Esophagus muscularis mucosa (tissue), 4 donors: ENCODE measurements at regions not wholly inside any gene's neighbourhood (a gene's known extent, or its start where the extent isn't known, plus 50 kb on each side); places are given as distances from the start of the nearest gene placed in this dataset.

Source experiments
- CTCF ChIP-seq, 3 experiments: fragments of 200-600 bp in 2 of 3; fragments of 450-650 bp in 1 of 3; sonication (generic) in 2 of 3; IDR thresholded peaks; one replicate each; pipeline ENCODE4 v1.5.1; 2017 to 2019; ENCODE audit warnings: antibody characterized with exemption in 3 of 3, mild to moderate bottlenecking in 2 of 3, moderate library complexity in 1 of 3
- EP300 ChIP-seq: sonication (generic); formaldehyde crosslinking; IDR thresholded peaks from one replicate; pipeline ENCODE4 v1.6.1; 2017; ENCODE audit warnings: antibody characterized with exemption
- POLR2A ChIP-seq: fragments of 450-650 bp; IDR thresholded peaks from one replicate; pipeline ENCODE4 v1.6.1; 2017; ENCODE audit warnings: antibody characterized with exemption, moderate library complexity, mild to moderate bottlenecking, low read depth

- TF ChIP-seq CTCF (IDR thresholded peaks at IDR 0.05) (no peak), EP300 (no peak), POLR2A (no peak)
Measured at GRCh38 chr2:120485096-120485495, 139.2 kb downstream of the INHBB start.
